Activated CD4-positive, CD25-positive, alpha-beta regulatory T cell treated with anti-CD3 and anti-CD28 coated beads, Interleukin-2, amount 50 U/mL, for 24 hours (primary cell): ENCODE measurements at regions not wholly inside any gene's neighbourhood (a gene's known extent, or its start where the extent isn't known, plus 50 kb on each side); places are given as distances from the start of the nearest gene placed in this dataset.

Source experiments
- ATAC-seq, 2 donors: fragments of 150-1000 bp; cut with Tn5 transposase; one replicate each; pipeline ENCODE4 v1.10.0; 2021; ENCODE audit warnings: mild to moderate bottlenecking in 1 of 2, moderate library complexity in 1 of 2

DNA sequence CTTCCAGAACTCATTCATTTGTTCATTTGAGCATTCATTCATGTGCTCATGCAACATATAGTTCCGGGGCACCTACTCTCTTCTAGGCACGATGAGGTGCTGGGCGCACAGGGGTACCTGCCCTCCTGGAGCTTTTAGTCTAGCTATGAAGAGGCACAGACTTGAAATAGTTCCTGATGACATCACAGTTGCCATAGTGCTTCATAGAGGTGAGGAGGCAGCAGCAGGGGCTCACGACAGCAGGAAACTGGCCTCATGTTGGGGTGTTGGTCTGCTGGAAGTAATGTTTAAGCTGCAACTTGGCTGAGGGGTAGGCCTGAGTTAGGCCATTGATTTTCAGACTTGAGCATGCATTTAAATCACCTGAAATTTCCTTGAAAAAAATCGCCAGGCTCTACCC is 195.5 kb downstream of the PHETA1 start:
- ATAC-seq = no peak

DNA sequence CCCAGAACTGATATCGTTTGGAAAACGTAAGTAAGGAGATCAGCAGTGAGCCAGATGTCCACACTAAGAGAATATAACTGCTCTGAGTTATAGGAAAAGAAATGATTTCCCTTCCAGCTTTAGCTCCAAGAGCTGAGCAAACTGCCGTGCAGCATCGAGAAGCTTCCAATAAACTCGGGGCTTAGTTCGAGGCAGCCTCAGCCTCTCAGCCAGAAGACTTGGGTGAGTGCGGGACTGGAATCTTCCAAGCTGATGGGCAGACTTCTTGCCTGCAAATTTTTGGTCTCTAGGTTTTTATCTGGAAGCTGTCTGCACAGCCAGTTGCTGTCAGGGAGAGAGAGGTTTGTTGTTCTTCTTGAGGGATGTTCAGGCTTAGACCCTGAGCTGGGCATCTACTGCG is 196.1 kb downstream of the PHETA1 start:
- ATAC-seq = no peak

DNA sequence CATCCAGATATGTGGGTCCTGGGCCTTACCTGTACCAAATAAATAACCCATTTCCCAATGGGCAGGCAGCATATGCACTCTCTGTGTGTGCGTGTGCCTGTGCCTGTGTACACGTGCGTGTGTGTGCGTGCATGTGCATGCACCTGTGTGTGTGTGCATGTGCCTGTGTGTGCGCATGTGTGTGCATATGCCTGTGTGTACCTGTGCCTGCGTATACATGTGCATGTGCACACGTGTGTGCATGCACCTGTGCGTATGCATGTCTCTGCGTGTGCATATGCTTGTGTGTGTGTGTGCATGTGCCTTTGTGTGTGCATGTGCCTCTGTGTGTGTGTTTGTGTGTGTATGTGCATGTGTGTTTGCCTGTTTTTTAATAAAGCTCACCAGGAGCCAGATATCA is 197.1 kb downstream of the PHETA1 start:
- no peak for ATAC-seq

DNA sequence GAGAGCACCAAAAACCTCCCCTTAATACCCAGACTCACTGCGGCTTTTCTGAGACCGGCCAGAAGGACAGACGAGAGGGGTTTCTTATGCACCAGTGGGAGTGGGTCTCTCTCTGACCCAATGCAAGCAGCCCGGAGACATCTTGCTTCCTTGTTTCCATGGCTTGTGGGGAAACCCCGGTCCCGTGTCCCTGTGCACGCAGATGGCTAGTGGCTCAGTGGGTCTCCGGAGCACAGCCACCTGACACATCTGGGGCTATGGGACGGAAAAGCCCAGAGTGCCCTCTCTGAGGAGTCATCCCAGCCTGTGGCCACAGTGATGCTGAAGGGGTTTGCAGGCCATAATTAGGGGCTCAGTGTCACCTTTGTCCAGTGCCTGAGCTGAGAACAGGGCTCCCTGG is 197.6 kb downstream of the PHETA1 start:
- no peak for ATAC-seq

DNA sequence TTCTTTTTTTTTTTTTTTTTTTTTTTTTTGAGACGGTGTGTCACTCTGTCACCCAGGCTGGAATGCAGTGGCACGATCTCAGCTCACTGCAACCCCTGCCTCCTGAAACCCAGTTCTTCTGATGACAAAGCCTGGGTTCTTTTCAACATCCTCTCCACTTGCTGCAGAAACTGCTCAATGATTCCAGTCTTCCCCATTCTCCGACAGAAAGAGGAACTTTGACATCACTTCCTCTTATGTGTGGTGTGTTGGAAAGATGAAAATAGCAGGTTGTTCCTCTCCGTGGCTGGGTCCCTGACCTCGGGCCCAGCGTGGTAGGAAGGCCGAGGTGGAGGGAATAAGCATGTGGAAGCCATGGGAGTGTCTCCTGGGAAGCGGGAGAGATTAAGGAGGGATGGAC is 198.4 kb downstream of the PHETA1 start:
- ATAC-seq = no peak

DNA sequence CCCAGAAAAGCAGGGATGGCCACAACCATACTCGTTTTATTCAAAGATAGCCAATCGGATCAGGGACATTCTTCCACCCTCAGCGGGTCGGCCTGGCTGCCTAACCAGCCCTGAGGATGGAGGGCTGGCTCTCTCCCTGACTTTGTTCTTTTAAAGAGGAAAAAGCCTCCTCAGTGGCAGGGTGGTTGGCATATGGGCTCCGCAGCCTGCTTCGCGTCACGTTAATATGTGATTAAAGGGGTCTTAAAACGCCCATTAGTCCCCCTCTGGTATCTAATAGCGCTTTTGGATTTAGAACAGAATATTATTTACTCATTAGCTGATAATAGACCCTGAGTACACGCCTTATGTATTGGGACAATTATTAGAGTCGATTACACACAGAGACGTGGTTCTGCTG is 199.4 kb downstream of the PHETA1 start:
- ATAC-seq = no peak

DNA sequence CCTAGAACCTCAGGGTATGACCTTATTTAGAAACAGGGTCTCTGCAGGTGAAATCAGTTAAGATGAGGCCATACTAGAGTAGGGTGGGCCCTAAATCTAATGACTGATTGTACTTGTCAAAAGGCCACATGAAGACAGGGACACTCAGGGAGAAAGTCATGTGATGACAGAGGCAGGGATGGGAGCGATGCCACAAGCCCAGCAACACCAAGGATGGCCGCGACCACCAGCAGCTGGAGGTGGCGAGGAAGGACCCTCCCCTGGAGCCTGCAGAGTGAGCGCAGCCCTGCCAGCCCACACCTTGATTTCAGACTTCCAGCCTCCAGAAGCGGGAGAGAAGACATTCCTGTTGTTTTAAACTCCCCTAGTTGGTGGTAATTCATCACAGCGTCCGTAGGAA is 199.9 kb downstream of the PHETA1 start:
- ATAC-seq = no peak

DNA sequence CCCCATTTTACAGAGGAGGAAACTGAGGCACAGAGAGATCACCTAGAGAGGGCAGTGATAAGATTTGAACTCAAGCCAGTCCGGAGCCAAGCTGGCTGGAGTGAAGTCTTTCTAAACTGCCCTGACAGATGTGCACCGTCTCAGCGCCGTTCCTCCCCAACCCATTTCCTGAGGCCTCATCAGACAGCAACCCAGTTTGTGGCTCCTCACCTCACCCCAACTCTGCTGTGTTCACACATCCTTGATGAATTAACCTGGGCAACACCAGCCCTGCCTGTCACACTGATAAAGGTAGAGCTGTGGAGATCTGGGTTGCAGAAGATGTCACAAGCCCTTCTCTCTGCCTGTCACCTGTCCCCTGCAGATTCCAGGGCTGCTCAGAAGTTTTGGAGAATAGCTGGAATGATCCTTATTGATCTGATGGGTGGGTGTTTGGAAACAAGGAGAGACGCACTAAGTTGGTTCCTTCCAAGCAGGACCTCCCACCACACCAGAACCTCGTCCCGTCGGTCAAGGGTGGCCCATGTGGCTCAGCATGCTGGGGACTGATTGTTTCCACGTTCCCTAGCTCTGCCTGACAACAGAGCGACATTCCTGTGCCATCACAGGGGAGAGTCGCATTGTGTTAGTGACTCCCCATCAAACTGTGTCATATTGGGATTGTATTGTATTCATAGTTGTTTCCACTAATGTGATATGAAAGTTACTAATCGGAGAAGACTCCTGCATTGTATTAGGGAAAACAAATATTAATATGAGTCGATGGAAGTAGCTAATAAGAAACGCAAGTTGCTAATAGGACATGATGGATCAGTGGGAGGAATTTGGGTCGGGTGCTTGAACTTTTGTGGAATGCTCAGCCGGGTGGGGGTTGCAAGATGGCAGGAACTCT is 200.6 kb downstream of the PHETA1 start:
- no peak for ATAC-seq

DNA sequence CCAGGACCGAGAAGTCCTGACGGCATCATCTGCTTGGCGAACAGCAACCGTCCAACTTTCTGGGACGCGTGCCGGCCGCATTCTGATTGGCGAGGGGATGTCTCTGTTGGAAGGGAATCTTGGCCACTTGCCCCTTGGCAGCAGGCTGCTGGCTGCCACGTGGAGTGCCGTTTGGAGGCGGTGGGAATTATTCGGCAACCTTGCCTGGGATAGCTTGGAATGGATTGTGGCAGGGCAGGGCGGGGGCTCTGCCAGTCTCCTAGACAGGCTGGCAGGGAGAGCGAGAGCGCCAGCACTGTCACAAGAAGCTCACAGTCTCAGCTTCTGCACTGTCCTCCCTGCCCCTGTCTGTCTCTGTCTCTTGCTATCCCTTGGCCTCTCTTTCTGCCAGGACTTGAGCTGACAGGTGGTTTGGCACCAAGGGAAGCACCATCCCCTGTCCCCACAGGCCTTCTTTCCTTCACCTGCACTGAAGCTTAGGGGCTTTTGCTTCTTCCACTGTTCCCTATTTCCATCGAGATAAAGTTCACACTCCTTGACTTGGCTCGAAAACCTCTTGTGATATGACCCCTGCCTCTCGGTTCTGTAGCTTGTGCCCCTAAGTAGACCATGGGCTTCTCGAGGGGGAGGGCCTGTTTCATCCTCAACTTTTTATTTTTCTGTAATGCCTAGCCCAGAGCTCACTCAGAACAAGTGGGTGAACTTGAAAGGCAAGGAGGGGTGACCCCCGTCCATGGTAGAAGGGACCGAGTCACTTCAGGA is 201.9 kb downstream of the PHETA1 start:
- ATAC-seq = no peak

DNA sequence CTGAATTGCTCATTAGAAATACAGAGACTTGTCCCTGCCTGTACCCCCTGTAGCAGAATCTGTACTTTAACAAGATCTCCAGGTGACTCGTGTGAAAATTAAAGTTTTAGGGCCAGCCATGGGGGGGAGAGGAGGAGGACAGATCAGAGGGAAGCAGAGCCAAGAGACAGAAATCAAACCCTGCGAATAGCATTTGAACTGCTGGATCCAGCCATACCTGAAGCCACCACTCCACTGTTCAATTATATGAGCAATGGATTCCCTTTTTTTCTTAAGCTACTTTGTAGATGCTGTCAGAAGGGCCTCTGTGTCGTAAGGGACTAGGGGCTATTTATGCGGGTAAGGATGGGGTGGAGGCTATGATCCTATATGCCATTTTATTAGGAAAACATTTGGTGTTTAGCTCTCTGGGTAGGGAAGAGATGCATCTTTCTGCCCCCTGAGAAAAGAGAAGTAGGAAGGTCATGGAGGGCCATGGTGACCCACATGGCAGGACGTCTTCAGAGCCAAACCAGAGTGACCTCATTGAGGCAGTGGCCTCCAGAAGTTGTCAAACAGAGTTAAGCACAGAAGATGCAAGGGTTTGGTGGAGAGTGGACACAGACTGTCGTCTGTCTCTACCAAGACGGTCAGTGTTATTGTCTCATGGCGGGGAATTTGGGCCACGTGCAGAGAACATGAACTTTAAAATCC is 203.9 kb downstream of the PHETA1 start:
- no peak for ATAC-seq

DNA sequence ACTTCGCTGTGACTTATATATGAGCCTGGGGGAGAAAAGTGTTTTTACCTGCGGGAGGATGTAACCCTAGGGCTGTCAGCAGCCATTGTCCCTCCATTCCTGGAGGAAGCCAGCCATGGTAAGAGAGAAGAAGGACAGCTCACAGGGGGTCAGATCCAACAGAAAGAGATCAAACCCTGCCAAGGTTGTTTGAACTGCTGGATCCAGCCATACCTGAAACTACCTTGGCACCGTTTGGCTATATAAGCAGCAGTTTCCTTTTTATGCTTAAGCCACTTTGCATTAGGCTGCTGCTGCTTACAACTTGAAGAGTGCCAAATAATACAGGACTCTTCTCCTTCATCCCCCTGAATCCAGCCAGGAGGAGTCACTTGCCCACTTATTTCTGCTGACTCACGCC is 205.5 kb downstream of the PHETA1 start:
- no peak for ATAC-seq

DNA sequence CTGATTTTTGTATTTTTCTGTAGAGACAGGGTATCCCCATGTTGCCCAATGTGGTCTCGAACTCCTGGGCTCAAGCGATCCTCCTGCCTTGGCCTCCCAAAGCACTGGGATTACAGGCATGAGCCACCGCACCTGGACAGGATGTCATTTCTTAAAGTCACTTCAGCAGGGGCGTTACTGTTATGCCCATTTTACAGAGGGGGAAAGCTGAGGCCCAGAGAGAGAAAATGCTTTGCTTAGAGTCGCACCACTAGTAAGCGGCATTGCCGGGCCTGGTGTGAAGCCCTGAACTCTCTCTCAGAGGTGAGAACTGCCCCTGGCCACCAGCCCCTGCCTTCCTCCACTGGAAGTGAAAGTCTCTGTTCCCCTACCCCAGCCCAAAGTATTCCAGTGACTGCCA is 207.0 kb downstream of the PHETA1 start:
- no peak for ATAC-seq

DNA sequence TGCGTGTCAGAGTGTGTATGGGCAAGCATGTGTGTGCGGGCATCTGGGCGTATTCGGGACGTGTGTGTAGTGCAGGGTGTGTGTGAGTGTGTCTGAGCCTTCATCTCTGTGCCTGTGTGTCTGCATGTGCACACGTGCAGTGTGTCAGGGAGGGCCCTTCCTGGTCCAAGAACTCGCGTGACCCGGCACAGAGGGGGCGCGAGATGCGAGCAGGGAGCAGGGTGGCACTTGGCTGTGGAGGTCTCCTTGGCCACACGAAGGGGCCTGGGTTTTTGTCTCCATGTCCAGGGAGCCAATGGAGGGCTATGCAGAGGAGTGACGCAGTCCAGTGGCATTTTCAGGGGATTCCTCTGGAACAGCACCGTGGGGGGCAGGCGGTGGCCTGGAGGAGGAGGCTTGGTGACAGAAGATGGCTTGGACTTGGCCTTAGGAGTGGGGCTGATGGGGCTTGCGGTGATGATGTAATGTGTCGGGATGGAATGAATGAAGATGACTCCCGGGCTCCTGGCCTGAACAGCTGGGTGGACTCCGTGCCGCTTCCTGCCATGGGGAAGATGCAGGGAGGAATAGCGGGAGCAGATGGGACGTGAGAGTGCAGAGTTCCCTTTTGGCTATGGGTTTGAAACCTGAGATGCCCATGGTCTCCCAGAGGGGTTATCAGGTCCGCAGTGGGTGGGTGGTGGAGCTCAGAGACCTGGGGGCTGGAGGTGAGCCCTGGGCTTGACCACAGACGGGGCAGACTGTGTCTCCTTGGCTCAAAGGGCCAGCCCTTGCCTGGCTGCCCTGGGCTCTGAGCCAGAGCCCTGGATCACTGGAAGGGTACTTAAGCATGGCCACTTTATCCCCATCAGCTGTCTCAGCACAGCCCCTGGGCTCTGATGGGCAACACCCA is 208.3 kb downstream of the PHETA1 start:
- no peak for ATAC-seq

DNA sequence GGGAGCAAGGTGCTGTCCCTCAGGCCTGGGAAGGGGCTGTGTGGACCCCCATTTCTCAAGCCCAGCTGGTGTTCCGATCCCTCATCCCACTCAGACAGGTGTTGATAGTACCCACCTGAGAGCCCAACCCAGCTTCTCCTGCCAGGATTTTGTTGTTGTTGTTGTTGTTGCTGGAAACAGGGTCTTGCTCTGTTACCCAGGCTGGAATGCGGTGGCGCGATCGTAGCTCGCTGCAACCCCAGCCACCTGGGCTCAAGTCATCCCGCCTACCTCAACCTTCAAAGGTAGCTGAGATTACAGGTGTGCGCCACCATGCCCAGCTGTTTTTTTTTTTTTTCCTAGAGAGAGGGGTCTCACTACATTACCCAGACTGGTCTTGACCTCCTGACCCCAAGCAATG is 209.9 kb downstream of the PHETA1 start:
- no peak for ATAC-seq

DNA sequence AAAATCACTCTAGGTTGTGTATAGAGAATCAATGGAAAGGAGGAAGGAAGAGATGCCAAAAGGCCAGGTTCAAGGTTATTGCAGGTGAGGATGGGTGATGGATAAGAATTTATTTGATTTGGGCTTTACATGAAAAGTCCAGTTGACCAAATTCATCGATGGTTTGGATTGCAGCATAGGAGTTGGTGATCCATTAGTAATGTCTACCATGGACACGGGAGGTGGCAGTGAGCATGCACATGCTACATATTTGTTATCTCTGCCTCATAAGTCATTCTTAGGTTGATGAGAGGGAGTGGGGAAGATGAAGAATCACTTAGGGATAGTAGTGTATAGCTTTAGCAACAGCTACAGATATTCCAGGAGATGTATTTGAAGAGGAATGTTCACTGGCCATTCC is 211.4 kb downstream of the PHETA1 start:
- ATAC-seq = no peak

DNA sequence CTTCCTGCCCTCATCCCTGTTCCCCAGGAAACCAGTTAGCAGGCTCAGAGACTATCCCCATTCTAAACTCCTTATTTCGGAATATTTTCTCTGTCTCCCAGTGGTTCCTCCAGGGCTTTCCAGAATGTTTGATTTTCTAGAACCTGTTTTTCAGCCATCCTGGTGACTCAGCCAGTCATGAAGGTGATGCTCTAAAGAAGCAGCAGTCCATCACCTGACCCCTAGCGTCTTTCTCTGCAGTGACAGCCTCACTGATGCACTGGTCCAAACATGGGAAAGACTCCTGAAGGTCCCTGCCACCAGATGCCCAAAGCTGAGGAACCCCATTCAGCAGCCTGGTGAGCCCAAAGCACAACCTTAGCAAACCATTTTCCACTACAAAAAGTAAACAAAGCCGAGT is 212.6 kb downstream of the PHETA1 start:
- no peak for ATAC-seq

DNA sequence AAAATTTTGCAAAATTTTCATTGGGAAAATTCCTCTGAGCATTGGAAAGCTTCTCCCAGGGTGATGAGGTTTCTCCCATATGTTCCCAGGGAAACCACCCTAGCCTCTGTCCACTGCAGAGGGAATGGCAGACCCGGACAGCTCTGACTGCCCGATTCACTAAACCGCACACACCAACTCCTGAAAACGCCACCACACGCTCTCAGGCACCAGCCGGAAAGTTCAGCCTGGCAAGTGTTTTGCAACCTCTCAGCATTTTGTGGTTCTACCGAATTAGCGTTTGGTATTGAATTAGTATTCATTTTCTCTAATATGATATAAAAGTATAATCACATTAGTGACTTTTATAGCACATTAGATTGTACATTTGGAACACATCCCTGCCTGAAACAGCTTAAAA is 213.4 kb downstream of the PHETA1 start:
- no peak for ATAC-seq

DNA sequence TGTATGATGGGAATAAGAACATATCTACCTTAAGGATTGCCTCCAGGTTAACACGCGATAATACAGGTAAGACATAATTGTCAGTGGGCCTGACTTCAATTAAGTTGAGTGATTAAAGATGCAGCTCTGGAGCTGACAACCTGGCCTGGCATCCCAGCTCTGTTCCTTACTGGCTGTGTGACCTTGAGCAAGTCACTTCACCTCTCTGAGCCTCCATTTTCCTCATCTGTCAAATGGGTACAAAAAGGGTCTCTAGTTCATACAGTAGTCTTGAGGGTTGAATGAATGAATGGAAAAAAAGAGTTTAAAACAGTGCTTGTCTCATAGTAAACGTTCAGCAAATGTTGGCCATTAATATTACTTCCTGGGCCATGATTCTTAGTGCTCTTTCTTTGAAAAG is 213.9 kb downstream of the PHETA1 start:
- no peak for ATAC-seq

DNA sequence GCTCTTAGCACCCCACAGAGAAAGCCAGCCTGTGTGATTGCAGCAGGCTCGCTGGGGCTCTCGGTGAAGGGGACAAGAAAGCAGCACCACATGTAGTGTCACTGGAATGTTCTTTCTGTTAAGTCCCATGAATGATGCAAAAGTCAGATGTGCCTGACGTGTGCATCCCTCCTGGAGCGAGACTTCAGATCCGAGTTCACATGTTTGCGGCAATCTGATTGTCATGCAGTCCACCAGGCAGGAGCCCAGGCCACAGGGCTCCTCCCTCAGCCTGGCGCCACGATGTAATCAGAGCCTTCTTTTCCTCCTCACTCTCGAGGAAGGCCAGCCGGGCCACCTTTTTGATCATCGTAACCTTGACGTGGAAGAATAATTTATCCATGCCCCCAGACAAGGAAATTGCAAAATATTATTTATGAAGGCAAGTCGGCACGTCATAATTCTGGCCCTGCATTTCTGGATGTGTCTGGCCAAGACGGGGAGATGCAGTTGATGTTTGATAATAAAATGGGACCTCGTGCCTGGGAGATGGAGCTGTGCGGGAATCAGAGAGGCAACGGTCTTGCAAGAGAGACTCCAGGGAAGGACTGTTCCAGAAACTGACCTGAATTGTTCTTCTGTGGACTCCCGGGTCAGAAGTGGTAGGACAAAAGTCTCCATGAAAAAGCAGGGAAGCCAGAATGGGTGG is 214.6 kb downstream of the PHETA1 start:
- ATAC-seq = no peak

DNA sequence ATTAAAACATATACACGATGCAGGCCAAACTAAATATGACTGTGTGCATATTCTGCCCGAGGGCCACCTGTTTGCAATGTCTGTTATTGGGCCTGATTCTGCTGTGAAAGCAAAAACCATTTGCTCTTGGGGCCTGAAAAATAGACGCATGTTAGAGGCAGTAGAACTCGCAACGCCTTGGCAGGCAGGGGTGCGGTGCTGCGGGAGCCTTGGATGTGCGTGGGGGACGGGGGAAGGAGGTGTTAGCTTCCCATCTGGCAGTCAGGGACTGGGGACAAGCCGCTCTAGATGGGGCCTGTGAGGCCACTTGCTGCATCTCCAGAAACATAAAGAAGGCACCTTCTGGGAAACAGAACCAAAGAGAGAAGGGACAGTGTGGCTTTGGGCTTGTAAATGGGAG is 216.3 kb downstream of the PHETA1 start:
- ATAC-seq = no peak

DNA sequence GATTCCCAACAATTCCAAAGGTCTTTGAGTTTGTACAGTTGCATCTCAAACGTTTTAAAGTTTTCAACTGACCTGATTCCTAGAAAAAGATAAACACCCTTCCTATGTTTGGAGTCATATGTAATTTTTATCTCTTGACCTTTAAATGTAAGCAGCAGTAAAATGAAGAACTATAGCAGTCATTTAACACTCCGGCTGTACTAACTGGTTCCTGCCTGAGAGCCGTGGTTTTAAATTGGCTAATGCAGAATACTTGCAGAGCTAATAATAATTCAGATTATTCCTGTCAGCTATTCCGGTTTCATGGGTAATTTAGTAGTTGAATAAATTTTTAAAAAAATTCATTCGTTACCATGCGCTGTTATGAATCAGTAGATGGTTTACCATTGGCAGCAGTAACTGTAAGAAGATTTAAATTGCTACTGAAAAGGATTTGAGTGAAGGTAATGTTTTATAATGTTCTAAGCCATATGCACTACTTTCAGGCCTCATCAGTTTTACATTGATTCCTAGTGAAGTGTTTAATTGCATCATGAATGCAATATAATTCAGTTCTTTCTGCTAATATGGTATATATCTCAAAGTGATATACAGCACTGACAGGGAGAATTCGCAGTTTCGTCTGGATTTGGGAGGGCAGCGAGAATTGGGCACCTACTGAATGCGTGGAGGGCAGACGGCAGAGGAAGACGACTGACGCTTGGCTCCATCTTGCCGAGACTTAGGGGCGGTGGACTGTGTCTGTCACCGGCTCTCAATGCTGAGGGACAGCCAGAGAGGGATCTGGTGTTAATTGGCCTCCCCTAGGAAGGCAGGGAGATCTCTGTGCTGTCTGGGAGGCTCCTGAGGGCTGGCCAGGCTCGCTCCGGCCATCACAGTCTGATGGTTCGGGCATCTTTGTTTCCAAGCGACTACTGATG is 217.7 kb downstream of the PHETA1 start:
- ATAC-seq = no peak
